HG03457 (cell line): ENCODE measurements at regions not wholly inside any gene's neighbourhood (a gene's known extent, or its start where the extent isn't known, plus 50 kb on each side); places are given as distances from the start of the nearest gene placed in this dataset.

Source experiments
- ATAC-seq: cut with Tn5 transposase; IDR thresholded peaks from one replicate; pipeline ENCODE4 v1.9.1; 2021; ENCODE audit warnings: moderate number of reproducible peaks; ENCODE audit not compliant: unreplicated experiment

DNA sequence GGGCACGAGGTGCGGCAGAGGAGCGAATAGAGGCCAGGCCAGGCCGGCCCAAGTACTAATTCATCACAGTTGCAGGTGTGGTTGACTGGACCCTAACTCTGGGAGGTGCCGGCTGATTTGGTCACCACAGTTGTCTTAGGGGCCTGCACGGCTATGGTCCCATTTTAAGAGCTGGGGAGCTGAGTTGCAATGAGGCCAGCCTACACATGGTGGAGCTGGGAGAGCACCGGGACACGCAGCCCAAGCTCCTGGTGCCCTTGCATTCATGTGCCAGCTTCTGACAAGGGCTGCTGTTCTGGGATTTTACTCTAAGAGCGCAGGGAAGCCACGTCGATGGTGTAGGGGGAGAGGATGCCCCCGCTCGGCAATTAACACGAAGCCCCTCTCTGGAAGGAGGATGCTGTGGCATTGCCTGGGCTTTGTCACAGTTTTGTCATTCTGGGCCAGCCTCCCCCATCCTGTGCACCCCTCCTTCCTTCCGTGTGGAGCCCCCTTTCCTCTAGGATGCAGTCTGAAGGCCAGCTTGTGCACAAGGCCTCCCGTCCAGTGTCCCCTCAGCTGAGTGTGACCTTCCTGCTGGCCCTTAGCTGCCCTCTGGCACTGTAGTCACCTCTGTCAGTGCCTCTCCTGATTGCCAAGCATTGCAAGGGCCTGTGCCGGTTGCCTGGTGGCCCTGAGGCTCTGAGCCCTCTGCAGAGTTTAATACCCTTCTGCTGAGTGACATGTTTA is 109.4 kb upstream of the C1QTNF9B start:
- no peak for ATAC-seq

DNA sequence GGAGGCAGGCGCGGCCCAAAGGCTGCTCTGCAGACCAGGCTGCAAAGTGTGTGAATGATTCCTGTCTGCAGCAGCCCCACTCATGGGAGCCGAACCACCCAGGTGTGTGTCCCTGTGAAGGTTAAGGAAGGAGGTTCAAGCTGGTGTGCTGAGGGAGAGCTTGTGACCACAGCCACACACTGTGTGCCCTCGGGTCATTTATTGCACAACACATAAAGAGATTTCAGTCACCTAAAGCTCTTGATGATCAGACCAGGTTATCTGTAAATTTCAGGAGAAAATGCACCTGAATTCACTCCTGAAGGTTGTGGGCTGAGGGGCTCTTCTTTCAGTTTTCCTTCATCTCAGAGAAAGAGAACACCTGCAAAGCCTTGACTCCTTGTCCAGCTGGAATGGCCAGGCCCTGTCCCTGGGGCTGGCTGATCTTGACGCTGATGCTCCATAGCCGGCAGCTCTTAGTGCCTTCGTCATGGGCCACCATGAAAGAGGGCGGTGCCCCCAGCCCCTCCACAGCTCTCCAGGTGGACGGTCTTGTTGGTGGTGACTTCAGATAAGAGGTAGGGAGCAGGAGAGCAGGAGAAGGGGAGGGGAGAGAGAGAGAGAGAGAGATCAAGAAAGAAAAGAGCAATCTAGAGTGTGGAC is 110.8 kb upstream of the C1QTNF9B start:
- ATAC-seq, result no peak

DNA sequence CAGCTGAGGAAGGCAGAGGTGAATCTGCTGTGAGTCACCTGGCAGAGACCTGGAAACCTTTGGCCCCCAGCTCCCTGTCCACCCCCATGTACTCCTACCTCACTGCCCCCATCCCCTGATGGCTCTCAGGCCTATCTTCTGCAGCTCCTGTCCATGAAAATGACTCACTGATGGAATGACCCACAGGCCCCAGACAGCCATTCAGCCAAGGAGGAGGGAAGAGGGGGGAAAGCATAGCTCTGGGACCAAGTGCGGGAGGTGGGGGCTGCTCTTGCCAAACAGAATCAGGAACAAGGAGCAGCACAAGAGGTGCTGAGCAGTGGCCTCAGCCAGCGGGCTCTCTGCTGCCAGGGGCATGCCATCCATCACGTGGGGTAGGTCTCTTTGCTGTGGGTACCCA is 111.4 kb upstream of the C1QTNF9B start:
- no peak for ATAC-seq

DNA sequence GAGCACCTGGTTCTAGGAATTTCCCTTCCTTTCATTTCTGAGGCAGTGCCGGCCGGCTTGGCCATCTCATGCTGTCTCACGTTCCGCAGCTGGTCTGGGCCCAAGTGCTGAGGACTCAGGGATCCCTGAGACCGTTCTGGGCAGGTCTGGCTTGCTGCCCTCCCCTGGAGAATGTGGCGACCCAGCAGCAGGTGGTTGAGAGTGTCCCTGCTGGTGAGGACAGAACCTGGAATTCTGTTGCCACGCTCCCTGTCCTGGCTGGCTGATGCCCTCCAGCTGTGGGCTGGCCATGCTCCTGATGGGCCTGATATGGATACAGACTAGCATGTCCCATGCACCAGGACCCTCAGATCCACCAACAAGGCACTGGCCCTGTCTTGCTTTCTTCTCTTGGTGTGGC is 114.0 kb upstream of the C1QTNF9B start:
- ATAC-seq, result no peak

DNA sequence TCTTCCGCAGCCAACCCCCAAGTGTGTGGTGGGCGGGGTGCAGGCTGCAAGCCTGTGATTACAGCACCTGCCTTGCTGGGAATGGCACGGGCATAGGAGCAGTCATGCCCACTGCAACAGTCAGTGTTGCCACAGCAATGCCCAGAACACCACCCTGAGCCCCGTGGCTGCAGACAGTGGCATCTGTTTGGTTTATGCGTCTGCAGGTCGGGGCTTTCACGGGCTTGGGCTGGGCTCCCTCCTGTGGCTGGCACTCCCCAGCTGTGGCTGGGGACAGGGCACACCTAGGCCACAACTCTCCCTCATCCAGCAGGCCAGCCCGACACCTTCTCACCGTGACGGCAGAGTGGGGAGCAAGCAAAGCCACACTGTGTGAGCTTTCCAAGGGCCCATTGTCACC is 115.3 kb upstream of the C1QTNF9B start:
- no peak for ATAC-seq

DNA sequence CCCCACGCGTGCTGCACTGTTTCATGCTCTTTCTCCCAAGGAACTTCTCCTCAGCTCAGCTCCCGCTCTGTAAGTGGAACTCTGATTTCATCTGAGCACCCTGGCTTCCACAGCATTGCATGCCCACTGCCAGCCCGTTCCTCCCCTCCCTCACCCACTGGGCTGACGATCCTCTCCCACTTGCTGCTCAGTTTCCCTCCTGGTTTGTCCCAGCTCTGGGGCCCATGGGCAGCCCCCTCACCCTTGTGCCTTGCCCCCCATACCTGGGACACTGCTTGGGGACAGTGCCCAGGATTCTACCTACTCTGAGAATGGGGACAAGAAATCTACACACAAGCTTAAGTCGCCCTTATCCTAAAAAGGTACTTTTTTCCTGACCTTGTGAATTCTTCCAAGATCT is 115.9 kb upstream of the C1QTNF9B start:
- no peak for ATAC-seq

DNA sequence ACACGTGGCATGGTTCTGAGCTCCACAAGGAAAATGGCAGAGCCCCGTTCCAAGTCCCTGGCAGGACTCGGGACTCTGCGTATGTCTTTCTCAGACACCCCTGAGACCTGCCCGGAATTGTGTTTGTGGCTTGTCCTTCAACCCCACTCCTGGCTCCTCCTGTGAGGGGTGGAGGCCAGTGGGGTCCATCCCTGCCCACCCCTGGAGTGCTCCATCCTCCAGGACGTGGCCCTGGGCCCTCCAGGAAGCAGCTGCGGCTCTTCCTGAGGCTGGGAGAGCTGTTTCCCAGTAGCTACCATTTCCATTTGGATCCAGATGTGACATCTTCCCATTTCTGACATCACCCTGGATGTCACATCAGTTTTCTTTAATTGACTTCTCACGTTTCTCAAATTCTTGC is 118.7 kb upstream of the C1QTNF9B start:
- no peak for ATAC-seq

DNA sequence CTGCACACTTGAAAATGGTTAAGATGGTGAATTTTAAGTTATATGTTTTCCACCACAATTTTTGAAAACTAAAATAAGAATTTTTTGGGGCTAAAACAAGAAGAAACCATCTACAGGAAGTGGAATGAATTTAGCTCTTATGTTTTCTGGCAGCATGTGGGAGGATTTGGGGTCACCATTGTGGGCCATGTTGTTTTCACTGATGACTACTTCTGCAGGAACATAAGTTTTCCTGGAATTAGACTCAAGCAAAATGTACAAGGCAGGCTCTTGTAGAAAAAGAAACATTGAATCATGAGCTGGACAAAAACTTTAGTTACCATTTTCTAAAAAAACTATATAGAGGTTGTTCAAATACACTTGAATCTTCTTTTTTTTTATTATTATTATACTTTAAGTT is 125.3 kb upstream of the C1QTNF9B start:
- no peak for ATAC-seq

DNA sequence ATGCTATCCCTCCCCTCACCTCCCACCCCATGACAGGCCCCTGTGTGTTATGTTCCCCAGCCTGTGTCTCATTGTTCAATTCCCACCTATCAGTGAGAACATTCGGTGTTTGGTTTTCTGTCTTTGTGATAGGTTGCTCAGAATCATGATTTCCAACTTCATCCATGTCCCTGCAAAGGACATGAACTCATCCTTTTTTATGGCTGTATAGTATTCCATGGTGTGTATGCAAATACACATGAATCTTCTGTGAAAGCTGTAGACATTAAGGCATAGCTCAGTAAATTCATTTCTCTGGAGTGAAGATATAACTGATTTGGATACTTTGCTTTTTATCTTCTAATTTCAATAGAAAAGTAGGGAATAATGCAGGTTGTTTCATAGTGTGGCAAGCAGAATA is 125.8 kb upstream of the C1QTNF9B start:
- no peak for ATAC-seq

DNA sequence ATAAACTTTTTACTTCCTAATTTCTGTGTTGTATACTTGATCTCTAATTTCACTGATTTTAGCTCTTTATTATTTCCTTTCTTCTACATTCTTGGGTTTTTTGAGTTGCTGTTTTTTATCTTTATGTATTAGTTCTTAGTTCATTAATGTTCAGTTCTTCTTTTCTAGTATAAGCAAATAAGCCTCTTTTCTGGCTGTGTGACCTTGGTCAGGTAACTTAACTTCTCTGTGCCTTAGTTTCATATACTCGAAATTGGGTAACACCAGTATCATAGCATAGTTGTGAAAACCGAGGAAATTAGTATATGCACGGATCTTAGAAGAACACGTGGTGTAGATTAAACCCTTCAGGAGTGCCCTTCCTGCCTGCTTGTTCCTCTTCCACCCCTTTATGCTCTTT is 130.2 kb upstream of the C1QTNF9B start:
- ATAC-seq, result no peak

DNA sequence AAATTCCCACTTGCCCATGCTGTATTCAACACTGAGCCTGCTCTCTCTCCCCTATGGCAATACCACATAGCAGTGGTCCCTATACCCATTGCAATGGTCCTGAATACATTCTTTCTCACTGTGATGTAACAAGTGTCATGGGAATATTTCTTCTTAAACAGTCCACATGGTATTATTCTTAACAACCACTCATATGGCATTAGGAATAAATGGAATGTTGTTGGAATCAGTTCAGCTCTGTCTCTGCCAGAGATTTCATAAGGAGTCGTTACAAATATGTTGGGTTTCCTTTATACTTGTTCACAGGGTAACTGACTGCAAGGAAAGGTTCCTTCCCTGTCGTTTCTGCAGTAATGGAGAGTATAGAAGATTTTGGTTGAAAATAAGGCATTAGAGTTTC is 128.3 kb upstream of the SPATA13 start:
- ATAC-seq, result no peak

DNA sequence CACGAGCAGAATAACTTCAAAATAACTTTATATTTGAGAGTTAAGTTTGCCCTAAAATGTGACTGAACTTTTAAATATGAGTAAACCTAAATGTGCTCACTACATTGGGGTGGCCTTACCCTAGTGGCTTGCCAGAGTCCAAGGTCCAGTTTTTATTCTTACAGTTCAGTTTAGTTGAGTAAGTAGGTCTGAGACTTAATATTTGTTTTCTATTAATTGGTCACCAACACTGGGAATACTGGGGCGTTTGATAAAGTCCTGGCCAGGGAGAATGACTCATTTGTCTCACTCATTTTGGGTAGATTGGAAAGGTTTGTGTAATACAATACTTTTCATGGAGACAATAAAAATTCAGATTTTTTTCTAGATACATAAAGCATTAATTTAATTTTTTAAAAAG is 127.8 kb upstream of the SPATA13 start:
- ATAC-seq, result no peak

DNA sequence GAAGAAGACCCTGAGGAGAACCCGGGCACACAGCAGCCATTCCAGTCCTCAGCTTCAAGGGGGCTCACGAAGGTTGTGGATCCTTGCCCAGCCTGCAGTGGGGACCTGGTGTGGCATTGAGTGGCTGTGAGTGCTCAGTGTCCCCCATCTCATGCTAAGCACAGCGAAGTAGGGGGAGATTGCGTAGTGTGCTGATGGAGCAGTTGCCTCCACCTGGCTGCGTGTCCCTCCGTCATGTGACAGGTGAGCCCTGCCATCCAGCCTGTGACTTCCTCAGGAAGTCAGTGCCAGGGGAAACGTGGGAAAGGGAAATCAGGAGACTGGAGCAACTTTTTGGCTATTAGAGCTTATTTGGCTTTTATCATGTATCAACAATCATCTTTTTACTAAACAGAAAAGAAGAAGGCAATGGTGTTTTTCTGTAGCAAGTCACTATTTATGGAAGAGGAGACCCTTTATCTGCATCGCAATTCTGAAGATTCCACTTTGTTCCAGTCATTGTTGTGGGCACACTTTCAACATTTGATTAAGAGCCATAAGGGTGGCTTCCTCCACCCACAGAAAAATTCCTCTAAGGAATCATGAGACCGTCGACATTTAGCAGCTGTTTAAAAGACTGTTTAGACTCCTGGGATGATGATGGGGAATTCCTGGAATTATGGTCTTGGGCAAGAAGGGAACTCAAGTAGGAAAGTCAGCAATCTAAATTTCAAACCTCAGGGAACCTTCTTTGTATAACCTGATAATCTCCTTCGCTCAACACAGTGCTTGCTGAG is 126.8 kb upstream of the SPATA13 start:
- ATAC-seq, result no peak

DNA sequence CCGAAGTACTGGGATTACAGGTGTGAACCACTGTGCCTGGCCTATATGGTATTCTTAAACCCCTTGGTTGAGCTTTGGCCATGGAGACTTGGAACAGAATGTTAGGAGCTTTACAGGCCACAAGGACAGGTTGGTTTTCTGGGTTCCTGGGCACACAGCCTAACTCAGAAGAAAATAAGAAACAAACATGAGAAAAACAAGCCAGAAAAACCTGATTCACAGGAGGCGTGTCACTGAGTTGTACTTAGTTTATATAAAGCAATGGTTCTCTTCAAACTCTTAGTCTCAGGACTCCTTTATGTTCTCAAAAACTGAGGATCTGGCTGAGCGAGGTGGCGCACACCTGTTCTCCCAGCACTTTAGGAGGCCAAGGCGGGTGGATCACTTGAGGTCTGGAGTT is 125.1 kb upstream of the SPATA13 start:
- no peak for ATAC-seq

DNA sequence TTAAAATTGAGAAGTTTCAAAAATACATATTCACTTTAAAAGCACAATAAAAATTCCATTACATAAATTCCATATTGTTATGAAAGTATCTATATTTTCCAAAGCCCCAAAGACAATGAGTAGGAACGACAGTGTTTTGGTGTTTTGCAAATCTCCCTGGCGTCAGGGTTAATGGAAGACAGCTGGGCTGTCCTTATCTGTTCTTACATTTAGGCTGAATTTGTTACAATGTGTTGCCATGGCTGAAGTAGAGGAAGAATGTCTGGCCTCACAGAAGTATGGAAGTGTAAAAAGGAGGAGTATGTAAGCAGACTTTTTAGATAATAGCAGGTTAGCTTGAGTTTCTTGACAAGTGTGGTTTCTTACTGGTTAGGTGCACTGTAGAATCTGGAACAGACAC is 124.4 kb upstream of the SPATA13 start:
- ATAC-seq, result no peak

DNA sequence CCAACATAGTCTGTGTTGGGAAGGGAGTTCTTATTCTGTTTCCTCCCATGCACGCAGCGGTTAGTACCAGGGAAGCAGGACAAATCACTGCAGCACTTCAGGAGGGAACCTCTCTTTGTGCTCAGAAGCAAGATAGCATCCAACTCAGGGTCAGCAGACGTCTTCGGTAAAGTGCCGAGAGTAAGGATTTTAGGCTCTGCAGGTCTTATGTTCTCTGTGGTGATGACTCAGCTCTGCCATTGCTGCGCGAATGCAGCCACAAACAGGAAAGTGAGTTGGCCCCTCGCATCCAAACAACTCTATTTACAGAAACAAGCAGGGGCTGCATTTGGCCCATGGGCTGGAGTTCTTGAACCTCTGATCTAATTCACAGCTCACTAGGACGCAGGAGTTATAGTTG is 122.1 kb upstream of the SPATA13 start:
- no peak for ATAC-seq

DNA sequence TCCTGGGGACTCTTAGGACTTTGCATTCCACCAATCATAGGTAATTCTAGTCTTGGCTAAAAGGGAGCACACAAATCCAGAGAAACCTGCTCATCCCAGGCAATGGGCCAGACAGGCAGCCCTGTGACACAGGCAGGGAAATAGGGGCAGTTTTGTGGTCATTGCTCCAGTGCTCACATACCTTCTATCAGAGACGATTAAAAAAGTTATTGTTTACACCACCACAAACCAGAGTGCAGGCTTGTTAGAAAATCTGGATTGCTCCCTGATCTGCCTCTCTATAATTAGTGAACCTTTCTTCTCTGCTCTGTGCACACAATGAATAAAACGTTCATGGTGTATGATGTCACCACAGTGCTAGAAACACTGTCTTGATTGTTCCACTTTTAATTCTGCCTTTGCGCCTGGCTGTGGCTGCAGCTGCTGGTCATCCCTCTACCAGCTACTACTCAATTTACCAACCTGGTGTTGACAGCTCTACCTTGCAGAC is 121.6 kb upstream of the SPATA13 start:
- ATAC-seq, result no peak

DNA sequence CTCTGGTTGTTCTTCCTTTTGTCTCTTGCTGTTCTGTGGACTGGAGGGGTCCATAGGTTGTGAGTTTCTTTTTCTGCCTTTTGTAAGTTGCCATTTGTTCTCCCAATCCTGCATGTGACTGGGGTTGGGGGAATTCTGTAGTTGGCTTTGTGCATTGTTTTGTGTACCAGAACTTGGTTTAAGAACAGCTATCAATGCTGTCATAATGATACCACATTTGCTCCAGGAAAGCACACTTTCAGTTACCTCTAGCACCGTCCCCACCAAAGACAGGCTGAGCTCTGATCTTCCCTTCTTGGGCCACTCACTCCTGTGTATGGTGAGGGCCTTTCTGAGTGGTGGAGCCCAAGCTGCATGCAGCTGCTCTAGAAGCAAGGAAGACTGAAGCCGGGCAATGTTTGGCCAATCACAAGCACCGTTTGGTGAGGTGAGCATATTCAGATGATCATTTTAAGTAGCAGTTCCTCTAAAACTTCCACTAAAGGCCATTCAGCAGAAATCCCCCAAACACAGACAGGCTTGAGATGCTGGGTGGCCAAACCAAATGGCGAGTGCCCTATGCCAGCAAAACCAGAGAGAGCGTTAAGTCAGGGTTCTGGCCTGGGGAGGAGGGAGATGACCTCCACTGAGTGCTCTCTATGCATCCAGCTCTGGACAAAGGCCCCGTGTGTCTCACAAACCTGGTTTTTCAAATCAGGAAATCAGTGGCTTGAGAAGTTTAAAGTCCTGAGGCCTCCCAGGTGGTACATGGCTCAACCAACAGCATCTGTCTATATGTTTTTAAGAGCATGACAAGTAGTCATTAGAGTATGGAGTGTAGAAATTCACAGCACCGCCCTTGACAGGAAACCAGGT is 120.7 kb upstream of the SPATA13 start:
- ATAC-seq, result peak; percentile 73

DNA sequence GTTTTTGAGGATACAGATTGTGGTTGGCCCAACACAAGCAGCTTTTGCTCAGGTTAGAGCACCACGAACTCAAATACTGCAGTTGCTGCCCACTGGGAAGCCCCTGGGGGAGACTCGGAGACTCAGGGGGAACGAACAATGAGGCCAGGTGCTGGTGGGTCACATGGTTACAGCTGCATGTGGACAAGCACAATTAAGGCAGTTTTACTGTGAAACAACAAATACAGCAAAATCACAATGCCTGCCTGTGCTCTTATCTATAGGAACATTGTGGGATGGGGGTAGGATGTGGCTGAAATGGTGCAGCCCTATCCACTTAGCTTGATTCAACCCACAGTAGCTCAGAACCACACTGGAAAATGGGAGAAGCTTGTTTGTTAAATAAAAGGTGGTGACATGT is 119.7 kb upstream of the SPATA13 start:
- ATAC-seq, result no peak

DNA sequence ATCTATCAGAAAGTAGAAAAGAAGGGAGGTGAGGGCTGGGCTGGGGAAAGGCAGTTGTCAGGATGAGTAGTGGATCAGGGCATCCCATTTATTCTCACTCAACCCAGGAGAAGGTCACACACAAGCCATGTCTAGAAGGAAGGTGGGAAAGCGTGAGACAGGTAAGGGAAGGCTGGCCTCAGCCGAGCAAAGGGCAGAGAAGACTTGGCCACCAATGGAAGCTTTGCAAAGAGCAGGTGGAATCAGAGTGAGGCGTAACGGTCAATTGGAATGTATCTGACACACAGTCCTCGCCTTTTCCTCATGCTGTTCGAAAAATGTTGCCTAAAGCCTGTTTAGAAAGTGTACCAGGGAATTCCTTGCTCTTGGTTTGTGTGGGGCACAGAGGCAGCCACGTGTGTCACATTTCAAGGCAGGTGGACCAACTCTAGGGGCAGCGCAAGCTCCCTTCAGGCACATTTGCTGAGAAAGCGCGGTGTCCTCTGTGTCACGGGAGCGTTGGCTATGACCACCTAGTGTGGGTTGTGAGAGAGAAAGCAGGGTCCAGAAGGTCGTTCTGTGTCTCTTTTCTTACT is 118.8 kb upstream of the SPATA13 start:
- ATAC-seq, result no peak
